CD4-positive, alpha-beta T cell (primary cell): ENCODE measurements at regions not wholly inside any gene's neighbourhood (a gene's known extent, or its start where the extent isn't known, plus 50 kb on each side); places are given as distances from the start of the nearest gene placed in this dataset.

ENCODE experiments used
- ATAC-seq: fragments of 200-7000 bp; cut with Tn5 transposase; one replicate; pipeline ENCODE4 v1.10.0; 2022; ENCODE audit warnings: mild to moderate bottlenecking; ENCODE audit not compliant: poor library complexity
- CTCF ChIA-PET: fragments of 350-600 bp; sonication (Branson Sonifier 250); formaldehyde crosslinking; loops from one replicate; lab custom pipeline; 2021; ENCODE audit warnings: antibody characterized with exemption, inconsistent platforms; lab: Charles Lee
- POLR2A ChIA-PET: fragments of 350-600 bp; sonication (Branson Sonifier 250); formaldehyde crosslinking; loops from one replicate; lab custom pipeline; 2021; ENCODE audit warnings: antibody characterized with exemption, inconsistent platforms; lab: Charles Lee
- DNase-seq, 14 experiments: peaks; one replicate each; pipeline ENCODE4 v3.0.0-alpha.2; 2013 to 2020; ENCODE audit warnings: mixed read lengths in 2 of 14
- H3K27ac ChIP-seq, 2 donors: one replicate each; pipeline versions ENCODE4 v1.5.1 to v1.7.0; 2013; ENCODE audit warnings: low read length in 2 of 2, low read depth in 1 of 2, mild to moderate bottlenecking in 1 of 2
- H3K27me3 ChIP-seq, 2 experiments: 1 replicate in 1 of 2; 2 replicates in 1 of 2; pipeline versions ENCODE4 v1.6.1 to v1.7.0; 2013; ENCODE audit warnings: low read length in 2 of 2, control low read depth in 1 of 2, mild to moderate bottlenecking in 1 of 2, moderate library complexity in 1 of 2; ENCODE audit not compliant: insufficient read depth in 2 of 2, control insufficient read depth in 1 of 2
- H3K36me3 ChIP-seq: one replicate; pipeline ENCODE4 v1.6.1; 2013; ENCODE audit warnings: low read length, control low read depth; ENCODE audit not compliant: insufficient read depth
- H3K4me1 ChIP-seq: one replicate; pipeline ENCODE4 v1.6.1; 2013; ENCODE audit warnings: low read length, control low read depth; ENCODE audit not compliant: insufficient read depth
- H3K4me3 ChIP-seq: one replicate; pipeline ENCODE4 v1.5.1; 2013; ENCODE audit warnings: mild to moderate bottlenecking, low read length, moderate library complexity
- H3K9me3 ChIP-seq, 2 experiments: 1 replicate in 1 of 2; 2 replicates in 1 of 2; pipeline versions ENCODE4 v1.6.1 to v1.7.0; 2013; ENCODE audit warnings: low read length in 2 of 2, mild to moderate bottlenecking in 2 of 2, control low read depth in 1 of 2, moderate library complexity in 1 of 2; ENCODE audit not compliant: control insufficient read depth in 1 of 2, insufficient read depth in 1 of 2
- H3K27ac Mint-ChIP-seq: one replicate; pipeline ENCODE4 v1.8.0; 2020; ENCODE audit warnings: mixed read lengths
- H3K27me3 Mint-ChIP-seq: one replicate; pipeline ENCODE4 v1.8.0; 2021; ENCODE audit warnings: mixed read lengths
- H3K36me3 Mint-ChIP-seq: one replicate; pipeline ENCODE4 v1.8.0; 2021; ENCODE audit warnings: low read depth, mixed read lengths
- H3K4me1 Mint-ChIP-seq: one replicate; pipeline ENCODE4 v1.8.0; 2021; ENCODE audit warnings: low read depth, mixed read lengths
- H3K4me3 Mint-ChIP-seq: one replicate; pipeline ENCODE4 v1.8.0; 2020; ENCODE audit warnings: mild to moderate bottlenecking, mixed read lengths
- H3K9me3 Mint-ChIP-seq: one replicate; pipeline ENCODE4 v1.8.0; 2020; ENCODE audit warnings: mixed read lengths
- CTCF ChIP-seq: fragments of 200-600 bp; IDR thresholded peaks from one replicate; pipeline ENCODE4 v1.8.0; 2022; ENCODE audit warnings: antibody characterized with exemption, mild to moderate bottlenecking
- intact Hi-C, 2 experiments: fragments of 100-400 bp; cut with DNase I in 1 of 2; cut with micrococcal nuclease in 1 of 2; formaldehyde crosslinking; loops; one replicate each; pipeline versions ENCODE4 v1.15.1 to v1.9.0; 2023 to 2025; cut with DNase I, micrococcal nuclease

GRCh38 chr5:166074582-166075481 lies 2216.6 kb upstream of the WWC1 start:
- no peaks in the 10 kb centered on the region for H3K27me3 ChIP-seq
- H3K9me3 ChIP-seq: peaks cover 0 to 14% of the 10 kb centered on the region in 2 experiments
- no peak for ATAC-seq
- intact Hi-C loops: no loop called here
- no peaks in the 10 kb centered on the region for H3K9me3 Mint-ChIP-seq
- H3K4me1 Mint-ChIP-seq: no peaks in the 10 kb centered on the region
- H3K27ac ChIP-seq: no peak overlapping the region
- CTCF ChIA-PET: no interaction called here
- POLR2A ChIA-PET: no interaction called here
- no peaks in the 10 kb centered on the region for H3K4me1 ChIP-seq
- no peak for TF ChIP-seq CTCF
- no peaks in the 10 kb centered on the region for H3K27me3 Mint-ChIP-seq
- no peak overlapping the region for H3K27ac Mint-ChIP-seq
- no peaks in the 10 kb centered on the region for H3K36me3 ChIP-seq
- no peaks in the 10 kb centered on the region for H3K36me3 Mint-ChIP-seq
- no peak for DNase-seq
- no peak overlapping the region for H3K4me3 ChIP-seq
- no peak overlapping the region for H3K4me3 Mint-ChIP-seq

GRCh38 chr5:166083183-166083959 lies 2208.1 kb upstream of the WWC1 start:
- Histone ChIP-seq H3K27ac (no peak overlapping the region), H3K4me3 (no peak overlapping the region), H3K36me3 (no peaks in the 10 kb centered on the region), H3K9me3 (peaks cover 0 to 3% of the 10 kb centered on the region in 2 experiments), H3K27me3 (no peaks in the 10 kb centered on the region), H3K4me1 (no peaks in the 10 kb centered on the region)
- no peaks in the 10 kb centered on the region for H3K4me1 Mint-ChIP-seq
- H3K36me3 Mint-ChIP-seq: no peaks in the 10 kb centered on the region
- POLR2A ChIA-PET: no interaction called here
- H3K4me3 Mint-ChIP-seq: no peak overlapping the region
- intact Hi-C loops: no loop called here
- H3K9me3 Mint-ChIP-seq: peaks cover 2% of the 10 kb centered on the region
- no peak overlapping the region for H3K27ac Mint-ChIP-seq
- CTCF ChIA-PET: no interaction called here
- TF ChIP-seq CTCF: no peak
- H3K27me3 Mint-ChIP-seq: no peaks in the 10 kb centered on the region
- DNase-seq (no peak), ATAC-seq (no peak)

GRCh38 chr5:166086568-166086967 lies 2204.9 kb upstream of the WWC1 start:
- intact Hi-C loops: no loop called here
- Histone ChIP-seq H3K36me3 (no peaks in the 10 kb centered on the region), H3K27me3 (no peaks in the 10 kb centered on the region), H3K27ac (no peak overlapping the region), H3K9me3 (no peaks in the 10 kb centered on the region), H3K4me1 (no peaks in the 10 kb centered on the region), H3K4me3 (no peak overlapping the region)
- Mint-ChIP-seq H3K27me3 (no peaks in the 10 kb centered on the region), H3K4me3 (no peak overlapping the region), H3K36me3 (no peaks in the 10 kb centered on the region), H3K27ac (no peak overlapping the region), H3K4me1 (no peaks in the 10 kb centered on the region), H3K9me3 (no peaks in the 10 kb centered on the region)
- POLR2A ChIA-PET: no interaction called here
- CTCF ChIA-PET: no interaction called here
- no peak for DNase-seq
- ATAC-seq: no peak
- TF ChIP-seq CTCF: no peak
